ENCODE measurements at regions not wholly inside any gene's neighbourhood (a gene's known extent, or its start where the extent isn't known, plus 50 kb on each side); places are given as distances from the start of the nearest gene placed in this dataset.

DNA sequence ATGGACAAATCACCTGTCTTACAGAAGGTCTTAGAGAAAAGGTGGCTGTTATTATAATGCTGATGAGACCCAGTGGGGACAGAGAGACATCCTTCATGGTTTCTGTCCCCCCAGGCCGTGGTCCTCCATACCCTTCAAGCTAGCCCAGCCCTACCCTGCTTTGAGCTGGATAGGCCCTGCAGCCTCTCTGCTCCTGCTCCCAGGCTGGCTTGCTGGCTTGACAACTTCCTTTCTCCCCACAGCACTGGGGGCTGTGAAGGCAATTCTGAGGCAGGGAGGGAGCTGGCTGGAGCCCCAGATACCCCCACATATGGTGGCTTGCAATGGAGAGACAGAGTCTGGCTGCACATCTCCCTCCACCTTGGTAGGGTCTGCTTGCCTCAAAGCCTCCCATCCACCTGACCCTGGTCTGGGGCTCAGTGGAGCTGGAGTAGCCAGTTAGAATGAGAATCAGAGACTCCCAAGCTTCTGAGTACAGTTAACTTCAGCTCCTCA is 118.2 kb downstream of the PJA1 start:
- DNase-seq: no peak
- Histone ChIP-seq H3K4me1 (no peaks in the 10 kb centered on the region), H3K9me3 (no peaks in the 10 kb centered on the region), H3K27me3 (no peaks in the 10 kb centered on the region), H3K4me3 (no peak overlapping the region), H3K36me3 (no peaks in the 10 kb centered on the region), H3K9ac (ENCODE audit: low read depth in 2 of 2, low read length in 2 of 2) (no peak overlapping the region), H3K27ac (no peak overlapping the region)
- intact Hi-C loops (cut with DNase I): no loop called here
- TF ChIP-seq, protein P1, sequence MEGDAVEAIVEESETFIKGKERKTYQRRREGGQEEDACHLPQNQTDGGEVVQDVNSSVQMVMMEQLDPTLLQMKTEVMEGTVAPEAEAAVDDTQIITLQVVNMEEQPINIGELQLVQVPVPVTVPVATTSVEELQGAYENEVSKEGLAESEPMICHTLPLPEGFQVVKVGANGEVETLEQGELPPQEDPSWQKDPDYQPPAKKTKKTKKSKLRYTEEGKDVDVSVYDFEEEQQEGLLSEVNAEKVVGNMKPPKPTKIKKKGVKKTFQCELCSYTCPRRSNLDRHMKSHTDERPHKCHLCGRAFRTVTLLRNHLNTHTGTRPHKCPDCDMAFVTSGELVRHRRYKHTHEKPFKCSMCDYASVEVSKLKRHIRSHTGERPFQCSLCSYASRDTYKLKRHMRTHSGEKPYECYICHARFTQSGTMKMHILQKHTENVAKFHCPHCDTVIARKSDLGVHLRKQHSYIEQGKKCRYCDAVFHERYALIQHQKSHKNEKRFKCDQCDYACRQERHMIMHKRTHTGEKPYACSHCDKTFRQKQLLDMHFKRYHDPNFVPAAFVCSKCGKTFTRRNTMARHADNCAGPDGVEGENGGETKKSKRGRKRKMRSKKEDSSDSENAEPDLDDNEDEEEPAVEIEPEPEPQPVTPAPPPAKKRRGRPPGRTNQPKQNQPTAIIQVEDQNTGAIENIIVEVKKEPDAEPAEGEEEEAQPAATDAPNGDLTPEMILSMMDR (IDR thresholded peaks at IDR 0.05): no peak

GRCh38 chrX:69045616-69046345 is 119.5 kb downstream of the PJA1 start:
- Histone ChIP-seq H3K27ac (no peak overlapping the region), H3K36me3 (no peaks in the 10 kb centered on the region), H3K9me3 (no peaks in the 10 kb centered on the region), H3K9ac (ENCODE audit: low read depth in 2 of 2, low read length in 2 of 2) (no peak overlapping the region), H3K4me1 (no peaks in the 10 kb centered on the region), H3K27me3 (no peaks in the 10 kb centered on the region), H3K4me3 (no peak overlapping the region)
- TF ChIP-seq, protein P1 (IDR thresholded peaks at IDR 0.05): no peak
- DNase-seq: peak; percentile 10
- intact Hi-C loops (cut with DNase I): no loop called here

DNA sequence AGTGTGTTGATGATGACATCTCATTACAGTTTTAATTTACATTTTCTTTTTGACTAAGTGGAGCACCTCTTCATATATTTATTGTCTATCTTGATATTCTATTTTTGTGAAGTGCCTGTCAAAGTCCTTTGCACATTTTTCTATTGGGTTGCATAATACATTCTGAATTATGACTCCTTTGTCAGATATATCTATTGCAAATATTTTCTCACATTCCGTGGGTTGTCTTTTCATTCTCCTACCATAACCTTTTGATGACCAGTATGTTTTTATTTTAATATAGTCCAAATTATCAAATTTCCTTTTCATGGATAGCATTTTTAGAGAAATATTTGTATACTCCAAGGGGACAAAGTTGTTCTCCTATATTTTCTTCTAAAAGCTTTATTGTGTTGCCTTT is 126.4 kb downstream of the PJA1 start:
- no peaks in the 10 kb centered on the region for H3K36me3 ChIP-seq
- TF ChIP-seq, protein P1 (IDR thresholded peaks at IDR 0.05): no peak
- intact Hi-C loops (cut with DNase I): no loop called here
- no peaks in the 10 kb centered on the region for H3K9me3 ChIP-seq
- H3K27me3 ChIP-seq: no peaks in the 10 kb centered on the region
- H3K4me1 ChIP-seq: no peaks in the 10 kb centered on the region
- H3K9ac ChIP-seq (ENCODE audit: low read depth in 2 of 2, low read length in 2 of 2): no peak overlapping the region
- no peak for DNase-seq
- no peak overlapping the region for H3K27ac ChIP-seq
- no peak overlapping the region for H3K4me3 ChIP-seq

DNA sequence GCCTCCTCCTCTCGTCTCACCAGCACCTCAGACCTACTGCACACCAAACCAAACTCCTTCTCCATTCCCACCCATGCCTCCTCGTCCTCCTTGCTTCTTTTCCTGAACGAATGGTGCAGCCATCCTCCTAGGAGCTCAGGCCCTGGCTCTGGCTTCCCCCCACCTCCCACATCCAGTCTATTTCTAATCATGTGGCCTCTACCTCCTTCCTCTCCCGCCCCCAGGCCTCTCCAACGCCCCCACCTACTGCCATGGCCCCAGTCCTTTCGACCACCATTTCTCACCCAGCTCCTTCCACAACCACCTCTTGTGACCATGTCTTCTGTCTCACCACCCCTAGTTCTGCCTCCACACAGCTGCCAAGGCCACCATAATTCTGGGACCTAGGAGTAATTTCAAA is 127.1 kb downstream of the PJA1 start:
- Histone ChIP-seq H3K9ac (ENCODE audit: low read depth in 2 of 2, low read length in 2 of 2) (no peak overlapping the region), H3K36me3 (no peaks in the 10 kb centered on the region), H3K4me3 (no peak overlapping the region), H3K27me3 (no peaks in the 10 kb centered on the region), H3K4me1 (no peaks in the 10 kb centered on the region), H3K27ac (no peak overlapping the region), H3K9me3 (no peaks in the 10 kb centered on the region)
- intact Hi-C loops (cut with DNase I): no loop called here
- TF ChIP-seq, protein P1 (IDR thresholded peaks at IDR 0.05): no peak
- DNase-seq: peak; percentile 12

DNA sequence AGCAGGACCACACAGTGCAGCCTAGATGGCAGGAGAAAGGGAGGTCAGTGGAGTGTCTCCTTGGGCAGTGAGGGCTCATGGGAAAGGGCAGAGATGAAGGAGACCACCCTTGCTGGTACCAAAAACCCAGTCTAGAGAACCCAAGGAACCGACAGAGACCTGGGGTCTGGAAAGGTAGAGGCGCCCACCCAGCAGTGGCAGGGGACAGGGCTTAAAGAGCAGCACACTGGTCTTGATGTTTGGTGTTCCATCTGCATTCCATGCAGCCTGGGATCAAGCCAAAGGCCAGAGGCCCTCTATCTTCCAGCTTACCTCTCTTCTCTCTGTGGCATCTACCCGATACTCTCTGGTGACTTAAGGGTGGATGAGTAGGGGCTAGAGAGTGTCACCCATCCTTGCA is 127.5 kb downstream of the PJA1 start:
- no peak overlapping the region for H3K9ac ChIP-seq (ENCODE audit: low read depth in 2 of 2, low read length in 2 of 2)
- H3K27ac ChIP-seq: no peak overlapping the region
- no peak for DNase-seq
- intact Hi-C loops (cut with DNase I): no loop called here
- no peak overlapping the region for H3K4me3 ChIP-seq
- H3K27me3 ChIP-seq: no peaks in the 10 kb centered on the region
- H3K36me3 ChIP-seq: no peaks in the 10 kb centered on the region
- no peaks in the 10 kb centered on the region for H3K4me1 ChIP-seq
- no peaks in the 10 kb centered on the region for H3K9me3 ChIP-seq
- TF ChIP-seq, protein P1 (IDR thresholded peaks at IDR 0.05): no peak

All from colonic mucosa (tissue), 4 donors.